GM23338 (cell line): ENCODE measurements at regions not wholly inside any gene's neighbourhood (a gene's known extent, or its start where the extent isn't known, plus 50 kb on each side); places are given as distances from the start of the nearest gene placed in this dataset.
A peak's percentile ranks its signal among the peaks of the same experiment; 100 is the strongest.

Experiments
- ATAC-seq: fragments of 200-7000 bp; cut with Tn5 transposase; 3 replicates; pipeline ENCODE4 v1.9.1; 2020
- DNase-seq: peaks from one replicate; pipeline ENCODE4 v3.0.0-alpha.2; 2015; ENCODE audit warnings: low spot score
- H2AFZ ChIP-seq: fragments of 200-600 bp; sonication (generic); 2 replicates; pipeline ENCODE4 v1.8.0; 2016; ENCODE audit warnings: antibody characterized with exemption, mild to moderate bottlenecking, moderate library complexity
- H3F3A ChIP-seq: fragments of 200-600 bp; sonication (generic); replicated peaks from 2 replicates; pipeline ENCODE4 v1.8.0; 2017; ENCODE audit warnings: antibody characterized with exemption, mixed run types, low read depth
- H3K27ac ChIP-seq: fragments of 200-600 bp; sonication (generic); 2 replicates; pipeline ENCODE4 v1.6.1; 2016; ENCODE audit warnings: low read depth
- H3K27me3 ChIP-seq: fragments of 200-600 bp; sonication (generic); 2 replicates; pipeline ENCODE4 v1.8.0; 2016; ENCODE audit warnings: mild to moderate bottlenecking, mixed run types, moderate library complexity; ENCODE audit not compliant: insufficient read depth
- H3K36me3 ChIP-seq: fragments of 200-600 bp; sonication (generic); 2 replicates; pipeline ENCODE4 v1.8.0; 2016; ENCODE audit warnings: mild to moderate bottlenecking; ENCODE audit not compliant: insufficient read depth
- H3K4me1 ChIP-seq: fragments of 200-600 bp; sonication (generic); 2 replicates; pipeline ENCODE4 v1.8.0; 2016; ENCODE audit warnings: mild to moderate bottlenecking, moderate library complexity; ENCODE audit not compliant: insufficient read depth
- H3K4me2 ChIP-seq: fragments of 200-600 bp; sonication (generic); 2 replicates; pipeline ENCODE4 v1.7.1; 2017; ENCODE audit warnings: mixed run types
- H3K4me3 ChIP-seq: fragments of 200-600 bp; sonication (generic); 2 replicates; pipeline ENCODE4 v1.6.1; 2016; ENCODE audit warnings: mixed run types
- H3K79me2 ChIP-seq: fragments of 200-600 bp; sonication (generic); replicated peaks from 2 replicates; pipeline ENCODE4 v1.8.0; 2017; ENCODE audit warnings: mild to moderate bottlenecking; ENCODE audit not compliant: insufficient read depth
- H3K9me2 ChIP-seq: fragments of 200-600 bp; sonication (generic); 2 replicates; pipeline ENCODE4 v1.8.0; 2017; ENCODE audit not compliant: insufficient read depth
- H4K20me1 ChIP-seq: fragments of 200-600 bp; sonication (generic); replicated peaks from 2 replicates; pipeline ENCODE4 v1.8.0; 2017; ENCODE audit warnings: mild to moderate bottlenecking; ENCODE audit not compliant: insufficient read depth
- H3K27ac Mint-ChIP-seq: 2 replicates; pipeline ENCODE4 v1.8.0; 2020; ENCODE audit warnings: inconsistent platforms, mild to moderate bottlenecking, moderate library complexity, mixed read lengths
- H3K27me3 Mint-ChIP-seq: 3 replicates; pipeline ENCODE4 v1.8.0; 2022; ENCODE audit warnings: low read depth, mild to moderate bottlenecking, moderate library complexity, mixed read lengths, inconsistent platforms; ENCODE audit not compliant: insufficient read depth, poor library complexity
- H3K36me3 Mint-ChIP-seq: 3 replicates; pipeline ENCODE4 v1.8.0; 2021; ENCODE audit warnings: low read depth, mild to moderate bottlenecking, inconsistent platforms, moderate library complexity, mixed read lengths
- H3K4me1 Mint-ChIP-seq: 3 replicates; pipeline ENCODE4 v1.8.0; 2020; ENCODE audit warnings: mild to moderate bottlenecking, inconsistent platforms, mixed read lengths
- H3K4me3 Mint-ChIP-seq: 3 replicates; pipeline ENCODE4 v1.8.0; 2021; ENCODE audit warnings: moderate library complexity, mild to moderate bottlenecking, inconsistent platforms, mixed read lengths
- H3K9me3 Mint-ChIP-seq: 3 replicates; pipeline ENCODE4 v1.8.0; 2020; ENCODE audit warnings: moderate library complexity, mild to moderate bottlenecking, inconsistent platforms, mixed read lengths
- CREB1 ChIP-seq: fragments of 250-450 bp; sonication (Bioruptor Pico); IDR thresholded peaks from 2 replicates; pipeline ENCODE4 v1.5.0; 2020; ENCODE audit warnings: low read depth, mild to moderate bottlenecking, moderate library complexity
- EZH2phosphoT487 ChIP-seq: fragments of 200-600 bp; sonication (generic); IDR thresholded peaks from one replicate; pipeline ENCODE4 v1.8.1; 2018; ENCODE audit warnings: antibody characterized with exemption; ENCODE audit not compliant: unreplicated experiment
- JUNB ChIP-seq: IDR thresholded peaks from one replicate; pipeline ENCODE4 v1.6.1; 2016; ENCODE audit warnings: antibody characterized with exemption; ENCODE audit not compliant: unreplicated experiment
- NANOG ChIP-seq: IDR thresholded peaks from 2 replicates; pipeline ENCODE4 v1.6.1; 2016; ENCODE audit warnings: antibody characterized with exemption, borderline replicate concordance
- POLR2AphosphoS5 ChIP-seq: IDR thresholded peaks from 2 replicates; pipeline ENCODE4 v1.6.1; 2016; ENCODE audit warnings: antibody characterized with exemption, low read depth
- STAT1 ChIP-seq: IDR thresholded peaks from one replicate; pipeline ENCODE4 v1.6.1; 2016; ENCODE audit warnings: antibody characterized with exemption; ENCODE audit not compliant: unreplicated experiment
- ZNF114 ChIP-seq: fragments of 250-450 bp; sonication (Bioruptor Pico); IDR thresholded peaks from 2 replicates; pipeline ENCODE4 v1.5.0; 2020; ENCODE audit warnings: mild to moderate bottlenecking, moderate library complexity
- ZNF331 ChIP-seq: fragments of 250-450 bp; sonication (Bioruptor Pico); IDR thresholded peaks from 2 replicates; pipeline ENCODE4 v1.5.0; 2020; ENCODE audit warnings: low read depth, mild to moderate bottlenecking, moderate library complexity
- TF ChIP-seq, protein P1 (sequence below): IDR thresholded peaks from 2 replicates; pipeline ENCODE4 v1.6.1; 2016; ENCODE audit warnings: antibody characterized with exemption
- TF ChIP-seq, protein P2 (sequence below): IDR thresholded peaks from one replicate; pipeline ENCODE4 v1.6.1; 2018; ENCODE audit warnings: antibody characterized with exemption; ENCODE audit not compliant: unreplicated experiment
- TF ChIP-seq, protein P3 (sequence below), 2 experiments: fragments of 200-600 bp in 1 of 2; sonication (generic) in 1 of 2; conservative IDR thresholded peaks; 2 replicates each; pipeline versions ENCODE4 v1.5.1 to v1.6.1; 2016 to 2017; ENCODE audit warnings: antibody characterized with exemption in 2 of 2, low read depth in 2 of 2, mild to moderate bottlenecking in 2 of 2, moderate library complexity in 1 of 2

DNA sequence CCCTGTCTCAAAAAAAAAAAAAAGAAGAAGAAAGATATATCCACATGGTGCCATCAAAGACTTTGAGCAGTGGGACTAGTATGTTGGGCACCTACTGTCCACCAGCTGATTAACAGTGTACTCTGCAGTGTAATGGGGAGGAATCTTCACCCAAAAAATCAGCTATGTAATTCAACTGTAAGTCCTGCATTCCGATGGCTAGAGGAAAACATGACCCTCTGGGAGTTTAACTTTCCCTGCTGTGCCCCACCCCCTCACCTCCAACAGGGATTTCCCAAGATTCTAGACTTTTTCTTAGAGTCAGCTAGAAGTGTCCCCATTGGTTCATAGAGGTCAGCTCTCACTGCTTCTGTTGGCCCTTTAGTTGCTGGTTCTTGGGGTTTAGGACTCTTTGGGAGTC, 221.2 kb upstream of the CLINT1 start:
- Histone ChIP-seq H3K4me1 (no peaks in the 10 kb centered on the region), H3K27me3 (no peaks in the 10 kb centered on the region), H4K20me1 (no peaks in the 10 kb centered on the region), H3K27ac (no peak overlapping the region), H3K36me3 (no peaks in the 10 kb centered on the region), H3F3A (no peaks in the 10 kb centered on the region), H3K79me2 (no peaks in the 10 kb centered on the region), H3K4me2 (no peak overlapping the region), H2AFZ (no peak overlapping the region), H3K9me2 (no peaks in the 10 kb centered on the region), H3K4me3 (no peak overlapping the region)
- H3K27me3 Mint-ChIP-seq, result no peaks in the 10 kb centered on the region
- TF ChIP-seq STAT1 (no peak), ZNF114 (CRISPR knock-in tag) (no peak)
- H3K4me1 Mint-ChIP-seq, result peaks cover 16% of the 10 kb centered on the region
- no peaks in the 10 kb centered on the region; the same call in 2 of the 3 replicates for H3K9me3 Mint-ChIP-seq
- H3K36me3 Mint-ChIP-seq, result no peaks in the 10 kb centered on the region
- no peak overlapping the region for H3K27ac Mint-ChIP-seq
- ATAC-seq, result peak; percentile 77
- H3K4me3 Mint-ChIP-seq, result no peak overlapping the region
- peak; percentile 67 for DNase-seq

DNA sequence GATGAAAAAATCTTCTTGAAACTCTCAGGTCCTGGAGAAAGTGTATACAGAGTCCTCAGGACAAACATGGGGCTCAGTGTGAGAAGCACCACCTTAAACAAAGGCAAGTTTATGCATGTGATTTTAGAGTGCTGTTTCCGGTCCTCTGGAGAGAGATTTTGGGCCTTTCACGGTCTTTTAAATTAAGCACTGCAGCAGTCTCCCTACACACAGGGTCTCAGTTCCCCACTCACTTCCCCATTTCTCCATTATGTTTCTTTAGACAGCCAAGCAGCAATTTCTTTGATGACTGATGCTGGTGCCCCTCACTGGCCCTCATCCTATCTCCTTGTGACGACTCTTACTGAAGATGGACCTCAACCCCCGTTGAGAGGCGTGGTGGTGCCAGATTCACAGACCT, 220.2 kb upstream of the CLINT1 start:
- Mint-ChIP-seq H3K4me1 (peaks cover 17% of the 10 kb centered on the region), H3K9me3 (no peaks in the 10 kb centered on the region; the same call in 2 of the 3 replicates), H3K36me3 (no peaks in the 10 kb centered on the region), H3K27me3 (no peaks in the 10 kb centered on the region), H3K4me3 (no peak overlapping the region), H3K27ac (no peak overlapping the region)
- DNase-seq (no peak), ATAC-seq (no peak)
- H3K4me1 ChIP-seq, result no peaks in the 10 kb centered on the region
- H3F3A ChIP-seq, result no peaks in the 10 kb centered on the region
- H3K4me3 ChIP-seq, result no peak overlapping the region
- H3K9me2 ChIP-seq, result no peaks in the 10 kb centered on the region
- no peaks in the 10 kb centered on the region for H3K27me3 ChIP-seq
- no peak overlapping the region for H3K4me2 ChIP-seq
- no peaks in the 10 kb centered on the region for H3K36me3 ChIP-seq
- no peak overlapping the region for H3K27ac ChIP-seq
- no peaks in the 10 kb centered on the region for H3K79me2 ChIP-seq
- 0 out of 2 replicates have a peak overlapping the region, but pooled peaks have one; percentile 54 for H2AFZ ChIP-seq
- H4K20me1 ChIP-seq, result no peaks in the 10 kb centered on the region
- TF ChIP-seq JUNB (no peak), ZNF114 (CRISPR knock-in tag) (no peak), STAT1 (no peak), CREB1 (CRISPR knock-in tag) (no peak), ZNF331 (CRISPR knock-in tag) (no peak), EZH2phosphoT487 (no peak), NANOG (no peak), POLR2AphosphoS5 (no peak)
- TF ChIP-seq, protein P1, sequence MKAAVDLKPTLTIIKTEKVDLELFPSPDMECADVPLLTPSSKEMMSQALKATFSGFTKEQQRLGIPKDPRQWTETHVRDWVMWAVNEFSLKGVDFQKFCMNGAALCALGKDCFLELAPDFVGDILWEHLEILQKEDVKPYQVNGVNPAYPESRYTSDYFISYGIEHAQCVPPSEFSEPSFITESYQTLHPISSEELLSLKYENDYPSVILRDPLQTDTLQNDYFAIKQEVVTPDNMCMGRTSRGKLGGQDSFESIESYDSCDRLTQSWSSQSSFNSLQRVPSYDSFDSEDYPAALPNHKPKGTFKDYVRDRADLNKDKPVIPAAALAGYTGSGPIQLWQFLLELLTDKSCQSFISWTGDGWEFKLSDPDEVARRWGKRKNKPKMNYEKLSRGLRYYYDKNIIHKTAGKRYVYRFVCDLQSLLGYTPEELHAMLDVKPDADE, result no peak
- TF ChIP-seq, protein P2, sequence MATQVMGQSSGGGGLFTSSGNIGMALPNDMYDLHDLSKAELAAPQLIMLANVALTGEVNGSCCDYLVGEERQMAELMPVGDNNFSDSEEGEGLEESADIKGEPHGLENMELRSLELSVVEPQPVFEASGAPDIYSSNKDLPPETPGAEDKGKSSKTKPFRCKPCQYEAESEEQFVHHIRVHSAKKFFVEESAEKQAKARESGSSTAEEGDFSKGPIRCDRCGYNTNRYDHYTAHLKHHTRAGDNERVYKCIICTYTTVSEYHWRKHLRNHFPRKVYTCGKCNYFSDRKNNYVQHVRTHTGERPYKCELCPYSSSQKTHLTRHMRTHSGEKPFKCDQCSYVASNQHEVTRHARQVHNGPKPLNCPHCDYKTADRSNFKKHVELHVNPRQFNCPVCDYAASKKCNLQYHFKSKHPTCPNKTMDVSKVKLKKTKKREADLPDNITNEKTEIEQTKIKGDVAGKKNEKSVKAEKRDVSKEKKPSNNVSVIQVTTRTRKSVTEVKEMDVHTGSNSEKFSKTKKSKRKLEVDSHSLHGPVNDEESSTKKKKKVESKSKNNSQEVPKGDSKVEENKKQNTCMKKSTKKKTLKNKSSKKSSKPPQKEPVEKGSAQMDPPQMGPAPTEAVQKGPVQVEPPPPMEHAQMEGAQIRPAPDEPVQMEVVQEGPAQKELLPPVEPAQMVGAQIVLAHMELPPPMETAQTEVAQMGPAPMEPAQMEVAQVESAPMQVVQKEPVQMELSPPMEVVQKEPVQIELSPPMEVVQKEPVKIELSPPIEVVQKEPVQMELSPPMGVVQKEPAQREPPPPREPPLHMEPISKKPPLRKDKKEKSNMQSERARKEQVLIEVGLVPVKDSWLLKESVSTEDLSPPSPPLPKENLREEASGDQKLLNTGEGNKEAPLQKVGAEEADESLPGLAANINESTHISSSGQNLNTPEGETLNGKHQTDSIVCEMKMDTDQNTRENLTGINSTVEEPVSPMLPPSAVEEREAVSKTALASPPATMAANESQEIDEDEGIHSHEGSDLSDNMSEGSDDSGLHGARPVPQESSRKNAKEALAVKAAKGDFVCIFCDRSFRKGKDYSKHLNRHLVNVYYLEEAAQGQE, result no peak
- TF ChIP-seq, protein P3, sequence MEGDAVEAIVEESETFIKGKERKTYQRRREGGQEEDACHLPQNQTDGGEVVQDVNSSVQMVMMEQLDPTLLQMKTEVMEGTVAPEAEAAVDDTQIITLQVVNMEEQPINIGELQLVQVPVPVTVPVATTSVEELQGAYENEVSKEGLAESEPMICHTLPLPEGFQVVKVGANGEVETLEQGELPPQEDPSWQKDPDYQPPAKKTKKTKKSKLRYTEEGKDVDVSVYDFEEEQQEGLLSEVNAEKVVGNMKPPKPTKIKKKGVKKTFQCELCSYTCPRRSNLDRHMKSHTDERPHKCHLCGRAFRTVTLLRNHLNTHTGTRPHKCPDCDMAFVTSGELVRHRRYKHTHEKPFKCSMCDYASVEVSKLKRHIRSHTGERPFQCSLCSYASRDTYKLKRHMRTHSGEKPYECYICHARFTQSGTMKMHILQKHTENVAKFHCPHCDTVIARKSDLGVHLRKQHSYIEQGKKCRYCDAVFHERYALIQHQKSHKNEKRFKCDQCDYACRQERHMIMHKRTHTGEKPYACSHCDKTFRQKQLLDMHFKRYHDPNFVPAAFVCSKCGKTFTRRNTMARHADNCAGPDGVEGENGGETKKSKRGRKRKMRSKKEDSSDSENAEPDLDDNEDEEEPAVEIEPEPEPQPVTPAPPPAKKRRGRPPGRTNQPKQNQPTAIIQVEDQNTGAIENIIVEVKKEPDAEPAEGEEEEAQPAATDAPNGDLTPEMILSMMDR (conservative IDR thresholded peaks at IDR 0.05; ENCODE audit: low read depth in 2 of 2), result no peak
